HG03575 (cell line): ENCODE measurements at regions not wholly inside any gene's neighbourhood (a gene's known extent, or its start where the extent isn't known, plus 50 kb on each side); places are given as distances from the start of the nearest gene placed in this dataset.

Source experiments
- ATAC-seq: cut with Tn5 transposase; IDR thresholded peaks from one replicate; pipeline ENCODE4 v1.9.1; 2021; ENCODE audit not compliant: unreplicated experiment, insufficient number of reproducible peaks, low FRiP score; ENCODE audit errors: extremely low read depth

DNA sequence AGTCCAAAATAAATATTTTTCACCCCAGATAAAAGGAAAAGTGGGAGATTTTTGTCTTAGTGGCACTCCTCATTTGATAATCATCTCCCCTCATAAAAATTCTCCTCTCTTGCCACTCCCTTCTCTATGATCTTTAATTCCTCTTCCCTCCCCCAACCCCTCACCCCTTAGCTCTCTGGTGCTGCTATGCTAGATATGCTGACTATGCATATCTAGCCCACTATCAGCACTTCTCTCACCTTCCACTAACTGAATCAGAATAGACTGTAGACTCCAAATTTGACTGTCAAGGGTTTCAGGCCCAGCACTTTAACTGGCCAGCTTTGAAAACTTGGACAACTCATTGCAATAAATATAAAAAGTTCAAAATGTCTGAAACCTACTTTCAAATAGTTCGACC is 254.2 kb downstream of the ETNK1 start:
- ATAC-seq = no peak

DNA sequence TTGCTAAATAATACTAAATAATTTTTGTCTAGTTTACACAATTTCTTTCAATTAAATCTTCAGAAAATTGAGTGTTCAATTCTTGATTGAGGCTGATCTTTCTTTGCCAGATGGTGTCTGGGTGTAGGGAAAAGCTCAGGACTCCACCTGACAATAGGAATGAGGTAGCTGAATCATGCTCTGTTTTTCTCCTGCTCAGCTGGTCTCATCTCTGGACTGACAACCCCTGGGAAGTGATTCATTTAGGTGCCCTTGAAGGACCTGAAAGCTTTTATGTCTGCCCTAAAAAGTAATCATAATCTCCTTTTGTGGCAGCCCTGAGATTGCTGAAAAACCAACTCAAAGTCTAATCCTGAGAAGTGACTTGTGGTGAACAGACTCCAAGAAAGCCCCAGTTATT is 255.4 kb downstream of the ETNK1 start:
- ATAC-seq = no peak

DNA sequence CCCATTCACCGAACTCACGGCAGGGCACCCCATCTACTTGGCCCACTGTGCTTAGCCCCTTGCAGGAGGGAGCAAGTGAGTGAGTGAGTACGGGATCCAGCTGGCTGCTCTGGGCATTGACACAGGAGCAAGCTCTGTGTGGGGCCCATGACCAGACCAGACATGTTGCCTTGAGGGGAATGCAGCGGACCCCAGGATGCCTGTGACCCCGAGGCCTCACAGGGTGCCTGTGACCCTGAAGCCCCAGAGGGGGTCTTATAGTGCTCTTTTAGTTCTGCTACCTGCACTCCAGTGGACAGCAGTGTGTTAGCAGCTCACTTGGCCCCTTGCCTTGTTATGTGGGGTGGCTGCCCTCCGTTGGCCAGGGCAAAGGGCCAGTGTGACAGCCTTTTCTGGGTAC is 255.8 kb downstream of the ETNK1 start:
- no peak for ATAC-seq

DNA sequence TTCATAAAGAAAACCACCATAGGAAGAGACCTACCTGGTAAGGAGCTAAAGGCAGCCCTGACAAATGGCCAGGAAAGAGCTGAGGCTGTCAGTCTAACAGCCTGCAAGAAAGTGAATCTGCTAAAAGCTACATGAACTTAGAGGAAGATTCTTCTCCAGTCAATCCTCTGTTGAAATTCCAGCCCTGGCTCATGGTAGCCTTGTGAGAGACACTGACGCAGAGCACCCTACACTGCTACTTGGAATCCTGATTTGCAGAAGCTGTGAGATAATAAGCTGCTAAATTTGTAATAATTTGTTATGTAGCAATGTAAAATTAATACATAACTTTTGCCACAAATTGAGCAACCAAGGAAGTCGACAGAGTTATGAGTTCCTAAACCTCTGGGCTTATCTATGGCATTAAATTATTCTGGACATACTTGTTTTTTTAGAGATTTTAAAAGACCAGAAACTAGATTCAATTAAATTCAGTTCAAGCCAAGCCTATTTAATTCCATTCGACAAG is 257.0 kb downstream of the ETNK1 start:
- ATAC-seq = no peak

DNA sequence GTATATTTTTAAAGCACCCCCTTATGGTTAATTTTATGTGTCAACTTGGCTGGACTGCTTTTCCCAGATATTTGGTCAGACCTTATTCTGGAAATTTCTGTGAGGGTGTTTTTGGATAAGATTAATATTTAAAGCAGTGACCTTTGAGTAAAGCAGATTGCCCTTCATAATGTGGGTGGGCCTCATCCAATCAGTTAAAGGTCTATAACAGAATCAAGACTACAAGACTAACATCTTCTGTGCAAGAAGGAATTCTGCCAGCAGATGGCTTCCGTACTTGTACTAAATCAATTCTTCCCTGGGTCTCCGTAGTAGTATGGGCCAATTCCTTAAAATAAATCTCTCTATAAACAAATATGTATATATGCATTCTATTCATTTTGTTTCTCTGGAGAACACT is 257.6 kb downstream of the ETNK1 start:
- ATAC-seq = no peak

DNA sequence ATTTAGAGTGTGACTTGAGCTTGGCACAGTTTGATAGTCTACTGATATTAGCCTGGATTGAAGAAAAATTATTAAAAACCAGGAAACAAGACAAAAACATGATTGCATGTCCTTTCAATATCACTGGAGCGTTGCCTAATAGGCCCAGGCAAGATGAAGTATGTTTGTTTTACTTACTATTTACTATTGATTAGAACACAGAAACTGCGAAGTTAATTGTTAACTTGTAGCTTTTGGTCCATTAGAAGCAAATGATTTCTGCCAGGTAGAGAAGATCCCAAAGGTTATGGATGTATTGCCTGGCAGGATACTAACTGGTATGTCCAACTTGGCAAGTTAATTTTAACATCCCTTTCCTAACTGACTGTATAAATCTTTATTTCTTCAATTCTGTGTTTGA is 268.9 kb downstream of the ETNK1 start:
- no peak for ATAC-seq

DNA sequence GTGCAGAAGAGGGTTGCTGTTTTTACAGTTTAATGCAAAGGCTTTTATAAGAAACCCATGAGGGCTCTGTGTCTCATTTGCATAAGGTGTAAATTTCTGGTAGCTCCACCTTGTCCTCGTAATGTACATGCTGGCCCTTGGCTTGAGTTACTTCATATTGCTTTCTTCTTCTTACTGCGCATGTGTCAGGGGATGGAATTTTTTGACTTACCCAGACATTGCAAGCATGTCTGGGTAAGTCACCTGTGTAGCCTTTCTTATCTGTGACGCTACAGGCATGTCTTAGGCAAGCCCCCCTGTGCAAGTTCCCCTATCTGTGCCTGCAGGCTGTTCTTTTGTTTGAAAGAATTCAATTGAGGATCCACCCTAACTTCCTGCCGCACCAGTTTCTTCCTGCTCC is 274.2 kb downstream of the ETNK1 start:
- no peak for ATAC-seq

DNA sequence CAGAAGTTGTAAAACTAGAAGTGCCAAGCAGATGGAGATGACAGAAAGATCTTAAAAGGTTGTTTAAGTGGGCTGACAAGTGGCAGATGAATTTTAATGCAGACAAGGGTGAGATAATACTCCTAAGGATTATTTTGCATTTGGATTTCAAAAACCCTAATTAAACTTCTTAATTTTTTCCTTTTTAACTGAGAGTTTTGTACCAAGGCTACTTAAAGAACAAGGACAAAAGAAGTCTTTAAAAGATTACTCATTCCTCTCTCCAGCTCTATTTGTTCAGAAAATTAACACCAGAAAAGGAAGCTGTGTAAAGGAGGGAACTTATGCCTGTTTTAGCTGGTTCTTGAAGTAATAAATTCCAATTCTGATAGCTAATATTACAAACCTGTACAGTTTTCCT is 275.4 kb downstream of the ETNK1 start:
- no peak for ATAC-seq

DNA sequence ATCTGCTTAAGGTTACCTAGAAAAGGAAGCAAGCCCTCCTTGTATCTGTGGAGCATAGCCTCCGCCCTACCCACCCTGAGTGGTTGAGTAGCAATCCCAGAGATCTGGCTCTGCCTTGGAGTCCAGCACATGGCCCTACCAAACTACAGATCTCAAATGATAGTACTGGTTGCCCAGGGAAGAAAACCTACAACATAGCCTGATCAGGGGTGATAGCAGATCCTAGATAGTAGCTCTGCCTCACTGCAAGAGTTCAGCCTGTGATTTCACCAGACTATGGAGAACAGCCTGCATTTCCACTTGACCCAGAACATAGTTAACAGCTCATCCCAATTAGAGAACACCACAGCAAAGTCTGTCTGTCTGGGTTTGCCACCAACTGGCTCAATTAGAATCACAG is 279.5 kb downstream of the ETNK1 start:
- no peak for ATAC-seq

DNA sequence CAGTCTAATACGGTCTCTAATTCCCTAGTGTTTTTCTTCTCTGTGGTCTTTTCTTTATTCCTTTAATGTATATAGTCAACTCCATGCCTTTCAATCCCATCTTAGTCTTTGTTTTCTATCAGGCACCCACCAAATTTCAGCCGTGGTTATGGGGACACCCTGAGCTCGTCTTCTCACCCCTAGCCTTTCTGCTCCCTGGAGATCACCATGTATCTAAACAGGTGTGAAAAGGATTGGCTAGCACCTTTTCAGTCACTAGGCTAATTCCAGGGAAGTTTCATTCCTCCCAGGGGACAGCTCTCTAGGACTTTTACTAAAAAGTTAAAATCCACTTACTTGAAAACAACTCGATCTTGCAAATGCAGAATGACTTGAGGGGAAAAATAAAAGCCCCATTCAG is 291.3 kb downstream of the ETNK1 start:
- ATAC-seq = no peak

DNA sequence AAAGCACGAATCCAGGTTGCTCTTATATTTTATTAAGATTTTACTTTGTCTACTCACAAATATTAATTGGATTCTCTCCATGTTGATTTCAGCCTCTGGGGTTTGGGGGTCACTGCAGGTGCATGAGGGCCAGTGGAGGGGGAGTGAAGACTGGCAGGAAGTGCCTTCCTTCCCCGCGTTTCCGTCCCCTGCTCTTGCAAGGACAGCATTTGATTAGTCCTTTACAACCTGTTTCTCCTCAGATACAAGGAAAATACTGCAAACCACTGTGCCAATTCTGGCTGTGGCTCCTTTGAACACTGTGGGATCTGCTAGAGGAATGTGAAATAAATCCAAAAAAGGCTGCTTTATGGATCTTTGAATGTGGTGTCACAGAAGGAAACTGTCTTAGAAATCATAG is 291.8 kb downstream of the ETNK1 start:
- no peak for ATAC-seq

DNA sequence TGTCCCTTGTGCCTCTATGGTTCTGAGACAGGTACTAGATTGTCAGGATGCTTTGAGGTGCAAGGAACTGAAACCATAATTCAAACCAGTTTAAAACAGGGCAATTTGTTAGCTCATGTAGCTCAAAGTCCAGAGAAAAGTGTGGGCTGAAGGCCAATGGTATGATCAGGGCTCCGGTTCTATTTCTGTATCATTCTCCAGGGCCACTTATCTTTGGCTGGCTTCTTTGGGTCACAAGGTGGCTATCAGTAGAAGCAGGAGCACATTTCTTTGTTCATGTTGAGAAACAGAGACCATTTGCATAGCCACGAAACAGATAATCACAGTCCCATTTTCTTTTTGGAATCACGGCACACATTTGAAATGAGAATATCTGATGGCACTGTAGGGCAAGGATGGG is 294.9 kb downstream of the ETNK1 start:
- no peak for ATAC-seq

DNA sequence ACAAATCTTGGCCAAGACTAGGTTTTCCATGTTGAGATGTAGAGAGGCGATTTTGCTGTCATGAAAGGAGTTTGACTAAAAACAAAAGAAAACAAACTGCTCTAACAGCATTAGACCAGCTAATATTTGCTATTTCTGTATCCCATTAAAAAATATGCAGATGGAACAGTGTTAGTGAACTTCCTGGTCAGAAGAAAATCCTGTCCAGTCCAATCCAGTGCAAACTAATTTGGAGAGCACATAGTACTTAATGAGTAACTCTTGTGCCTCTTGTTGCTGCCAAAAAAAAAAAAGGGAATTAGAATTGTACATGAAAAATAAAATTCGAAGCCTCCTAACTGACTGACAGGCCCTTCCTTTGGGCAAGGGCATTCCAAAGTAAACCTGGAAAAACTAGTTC is 298.8 kb downstream of the ETNK1 start:
- no peak for ATAC-seq

DNA sequence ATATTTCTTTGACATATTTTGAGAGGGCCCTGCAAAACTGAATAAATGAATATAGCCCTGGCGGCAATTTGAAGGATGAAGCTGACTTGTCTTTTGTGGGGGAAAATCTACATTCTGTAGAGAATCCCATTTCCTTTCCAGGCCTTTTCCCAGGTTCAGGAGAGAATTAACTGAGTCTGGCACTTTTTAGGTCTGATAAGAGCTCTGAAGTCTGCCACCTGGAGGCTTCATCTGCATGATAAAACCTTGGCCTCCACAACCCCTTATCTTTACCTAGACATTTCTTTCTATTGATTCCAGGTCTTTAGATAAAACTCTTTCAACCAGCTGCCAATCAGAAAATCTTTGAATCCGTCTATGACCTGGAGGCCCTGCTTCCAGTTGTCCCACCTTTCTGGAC is 299.4 kb downstream of the ETNK1 start:
- no peak for ATAC-seq

DNA sequence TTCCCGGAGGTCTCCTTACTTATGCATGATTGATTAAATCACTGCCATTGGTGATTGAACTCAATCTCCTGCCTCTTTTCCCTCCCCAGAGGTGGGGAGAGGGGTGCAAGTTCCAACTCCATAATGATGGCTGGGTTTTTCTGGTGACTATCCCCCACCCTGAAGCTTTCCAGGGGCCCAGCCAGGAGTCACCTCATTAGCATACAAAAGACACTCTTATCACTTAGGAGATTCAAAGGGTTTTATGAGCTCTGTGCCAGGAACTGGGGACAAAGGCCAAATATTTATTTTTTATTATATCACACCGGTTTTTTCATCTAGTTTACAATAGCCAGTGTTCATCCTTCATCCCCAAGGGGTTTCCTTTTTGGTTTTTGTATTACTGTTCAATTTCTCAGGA is 300.7 kb downstream of the ETNK1 start:
- ATAC-seq = no peak

DNA sequence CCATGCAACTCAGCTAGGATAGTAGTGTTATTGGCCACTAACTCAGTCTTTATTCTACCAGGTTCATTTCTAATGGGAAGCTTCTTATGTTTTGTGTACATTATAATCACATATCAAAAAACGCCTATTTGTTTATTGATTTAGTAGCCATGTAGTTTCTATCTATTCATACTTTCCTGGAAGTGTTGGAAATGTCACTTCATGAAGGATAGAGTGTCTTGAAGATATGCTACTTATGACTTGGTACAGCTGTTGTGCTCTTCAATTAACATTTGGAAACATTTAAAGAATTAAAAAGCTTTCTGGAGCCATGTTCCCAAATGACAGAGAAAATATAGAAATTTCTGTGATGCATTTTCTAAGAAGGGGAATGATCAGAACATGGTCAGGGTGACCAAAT is 307.5 kb downstream of the ETNK1 start:
- ATAC-seq = no peak

DNA sequence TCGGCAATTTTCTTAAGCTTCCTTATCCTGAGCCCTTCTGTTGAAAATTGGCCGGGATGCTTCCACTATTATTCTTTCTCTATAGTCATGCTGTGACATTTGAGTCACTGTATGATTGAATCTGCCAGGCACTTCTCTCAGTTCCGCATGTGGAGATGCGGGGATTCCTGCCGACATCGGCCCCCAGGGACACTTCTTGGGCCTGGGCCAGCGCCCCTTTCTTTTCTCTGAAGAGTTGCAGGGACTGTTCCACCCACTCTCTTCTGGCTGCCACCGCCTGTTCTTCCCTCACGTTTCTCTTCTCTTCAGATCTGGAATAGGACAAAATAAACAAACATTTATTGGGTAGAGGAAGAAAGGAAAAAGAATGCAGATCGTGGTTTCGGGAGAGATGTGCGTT is 310.1 kb downstream of the ETNK1 start:
- no peak for ATAC-seq

DNA sequence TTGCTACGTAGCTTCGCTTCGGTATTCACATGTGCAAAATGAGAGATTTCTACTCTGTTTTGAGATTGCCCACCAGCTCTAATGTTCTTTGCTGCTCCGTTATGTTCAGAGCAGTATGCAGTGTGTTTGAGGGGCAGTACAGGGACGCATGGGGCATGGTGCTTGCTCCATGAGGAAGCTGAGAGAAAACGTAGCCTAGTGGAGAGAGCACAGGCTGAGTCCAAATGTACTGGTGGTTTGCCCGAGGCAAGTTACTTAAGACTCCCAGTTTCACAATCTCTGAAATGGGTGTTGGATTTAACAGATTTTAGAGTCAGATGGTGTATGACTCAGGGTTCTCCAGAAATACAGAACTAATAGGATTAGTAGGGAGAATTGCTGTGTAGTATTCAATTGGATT is 310.5 kb downstream of the ETNK1 start:
- no peak for ATAC-seq

DNA sequence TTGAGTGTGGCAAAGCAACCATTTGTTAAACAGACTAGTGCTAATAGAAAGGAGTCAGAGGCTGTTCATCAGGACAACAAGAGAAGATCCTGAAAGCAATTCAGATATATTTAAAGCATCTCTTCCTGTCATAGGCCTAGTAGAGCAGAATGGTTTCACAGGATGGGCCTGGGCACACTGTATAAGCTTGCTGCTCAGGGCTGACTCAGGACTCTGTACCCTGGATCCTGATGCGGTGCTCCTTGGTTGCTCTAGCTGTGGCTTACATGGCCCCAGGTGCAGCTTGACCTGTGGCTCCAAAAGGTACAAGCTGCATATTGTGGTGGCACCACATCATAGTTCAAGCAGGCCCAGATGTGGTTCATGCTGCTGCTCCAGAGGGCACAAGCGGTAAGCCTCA is 313.4 kb downstream of the ETNK1 start:
- no peak for ATAC-seq

DNA sequence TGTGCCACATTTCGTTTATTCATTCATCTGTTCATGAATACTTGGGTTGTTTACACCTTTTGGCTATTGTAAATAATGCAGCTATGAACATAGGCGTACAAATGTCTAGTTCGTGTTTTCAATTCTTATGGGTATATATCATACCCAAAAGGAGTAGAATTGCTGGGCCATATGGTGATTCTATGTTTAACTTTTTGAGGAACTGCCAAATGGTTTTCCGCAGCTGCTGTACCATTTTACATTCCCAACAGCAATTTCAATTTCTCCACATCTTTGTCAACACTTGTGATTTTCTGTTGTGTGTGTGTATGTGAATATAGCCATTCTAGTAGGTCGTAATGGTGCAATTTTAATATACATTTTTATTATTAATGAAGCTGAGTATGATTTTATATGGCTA is 326.2 kb downstream of the ETNK1 start:
- ATAC-seq = no peak

DNA sequence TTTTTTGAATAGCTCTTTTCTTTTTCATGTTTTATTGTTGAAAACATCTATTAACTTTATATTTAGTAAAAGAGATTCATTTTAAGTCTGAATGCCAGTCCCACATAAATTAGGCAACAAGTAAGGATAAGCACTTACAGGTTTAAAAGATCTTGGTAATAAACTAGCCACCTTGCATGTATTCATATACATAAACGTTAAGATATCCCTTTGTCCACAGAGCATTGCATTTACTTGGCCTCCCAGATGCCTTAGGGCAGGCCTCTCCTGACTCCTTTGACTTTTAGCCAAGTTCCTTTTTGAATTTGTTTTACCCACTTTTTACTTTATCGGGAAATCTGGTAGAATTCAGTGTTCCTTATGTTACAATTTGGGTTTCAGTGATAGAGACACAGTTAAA is 331.7 kb downstream of the ETNK1 start:
- ATAC-seq = no peak

DNA sequence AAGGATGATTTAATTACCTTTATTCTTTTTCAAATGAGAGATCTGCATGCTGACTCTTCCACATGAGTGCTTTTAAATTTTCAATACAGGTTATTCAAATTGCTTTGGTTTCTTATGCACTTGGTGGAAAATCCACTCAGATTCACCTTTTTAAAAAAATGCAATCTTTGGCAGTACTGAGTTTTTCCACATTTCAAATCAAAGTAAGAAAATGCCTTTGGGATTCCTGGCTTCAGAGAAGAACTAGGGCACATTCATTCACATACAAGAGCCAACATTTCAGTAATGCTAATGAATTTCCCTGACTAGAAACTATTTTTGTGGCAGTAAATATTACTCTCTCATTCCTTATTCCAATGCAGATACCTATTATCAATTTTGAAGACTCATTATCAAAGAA is 342.2 kb downstream of the ETNK1 start:
- ATAC-seq = no peak
